HG02678 (cell line): ENCODE measurements at regions not wholly inside any gene's neighbourhood (a gene's known extent, or its start where the extent isn't known, plus 50 kb on each side); places are given as distances from the start of the nearest gene placed in this dataset.

Experiments
- ATAC-seq: cut with Tn5 transposase; IDR thresholded peaks from one replicate; pipeline ENCODE4 v1.9.1; 2021; ENCODE audit warnings: mild to moderate bottlenecking, moderate library complexity; ENCODE audit not compliant: unreplicated experiment

- no peak for ATAC-seq
These were observed 297.9 kb downstream of the GPM6A start for GRCh38 chr4:175514174-175514573.

GRCh38 chr4:175530655-175531054 is 281.4 kb downstream of the GPM6A start:
- ATAC-seq, result no peak

DNA sequence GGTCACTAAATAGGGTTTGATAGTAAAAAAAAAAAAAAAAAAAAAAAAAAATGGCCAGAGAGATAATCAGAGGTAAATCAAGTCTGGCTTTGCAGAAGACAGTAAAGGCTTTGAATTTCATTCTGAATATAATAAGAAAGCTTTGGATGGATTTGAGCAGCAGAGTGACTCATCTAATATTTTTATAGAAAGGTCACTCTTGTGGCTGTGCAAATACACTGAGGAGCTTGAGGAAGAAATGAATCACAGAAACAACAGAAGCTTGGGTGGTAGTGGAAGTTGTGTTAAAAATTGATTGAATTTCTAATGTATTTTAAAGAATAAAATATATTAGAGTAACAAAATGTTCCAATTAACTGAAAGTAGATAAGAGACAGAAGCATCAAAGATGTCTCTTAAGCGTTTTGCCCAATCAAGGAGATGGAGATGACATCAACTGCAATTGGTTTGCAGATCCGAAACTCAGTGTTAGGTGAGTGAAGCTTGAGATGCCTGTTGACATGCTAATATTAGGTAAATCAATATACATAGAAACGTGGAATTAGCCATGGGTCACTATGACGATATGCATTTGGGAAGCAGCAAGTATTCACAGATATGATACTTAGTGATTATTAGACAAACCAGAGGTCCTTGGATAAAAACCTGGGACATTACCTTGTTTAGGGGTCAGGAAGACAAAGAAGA is 280.5 kb downstream of the GPM6A start:
- ATAC-seq, result no peak

GRCh38 chr4:175536852-175537453 is 275.1 kb downstream of the GPM6A start:
- ATAC-seq, result peak; percentile 60

GRCh38 chr4:175539498-175539897 is 272.6 kb downstream of the GPM6A start:
- ATAC-seq, result no peak

GRCh38 chr4:175540151-175540550 is 271.9 kb downstream of the GPM6A start:
- ATAC-seq, result no peak

DNA sequence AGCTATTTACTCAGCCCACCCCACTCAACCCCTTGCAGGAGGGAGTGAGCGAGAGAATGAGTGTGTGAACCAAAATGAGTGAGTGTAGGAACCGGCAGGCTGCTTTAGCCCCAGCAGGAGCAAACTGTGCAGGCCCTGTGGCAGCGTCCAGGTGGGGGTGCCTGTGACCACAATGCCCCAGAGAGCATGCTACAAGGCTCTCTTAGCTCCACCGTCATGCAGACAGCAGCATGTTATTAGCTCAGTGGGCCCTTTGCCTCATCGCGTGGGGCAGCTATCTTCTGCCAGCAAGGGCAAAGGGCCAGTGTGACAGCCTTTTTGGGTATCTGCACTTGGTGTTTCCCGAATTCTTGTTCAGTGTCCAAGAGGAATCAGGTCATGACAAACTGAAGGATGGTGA is 271.3 kb downstream of the GPM6A start:
- ATAC-seq, result no peak

GRCh38 chr4:175542786-175543185 is 269.3 kb downstream of the GPM6A start:
- no peak for ATAC-seq

GRCh38 chr4:175559126-175559525 is 252.9 kb downstream of the GPM6A start:
- no peak for ATAC-seq

- ATAC-seq, result no peak
These were observed 252.5 kb downstream of the GPM6A start for GRCh38 chr4:175559526-175559925.

DNA sequence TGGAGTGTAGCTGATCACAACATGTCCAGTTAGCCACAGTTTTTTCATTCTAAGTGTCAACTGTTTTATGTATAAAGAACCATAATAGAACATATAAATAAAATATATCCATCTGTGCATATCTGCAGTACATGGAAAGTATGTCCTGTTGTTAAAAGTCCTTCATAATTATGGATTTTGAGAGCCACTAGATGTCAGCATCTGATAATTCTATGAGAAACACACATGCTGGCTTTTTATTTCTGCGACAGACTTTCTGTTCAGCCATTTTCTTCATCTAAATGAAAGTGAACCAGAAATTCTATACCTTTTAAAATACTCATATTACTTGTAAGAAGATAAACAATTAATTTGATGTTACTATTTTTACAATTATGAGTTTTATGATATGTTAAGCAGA is 251.5 kb downstream of the GPM6A start:
- no peak for ATAC-seq

GRCh38 chr4:175561696-175562095 is 250.4 kb downstream of the GPM6A start:
- ATAC-seq, result no peak

DNA sequence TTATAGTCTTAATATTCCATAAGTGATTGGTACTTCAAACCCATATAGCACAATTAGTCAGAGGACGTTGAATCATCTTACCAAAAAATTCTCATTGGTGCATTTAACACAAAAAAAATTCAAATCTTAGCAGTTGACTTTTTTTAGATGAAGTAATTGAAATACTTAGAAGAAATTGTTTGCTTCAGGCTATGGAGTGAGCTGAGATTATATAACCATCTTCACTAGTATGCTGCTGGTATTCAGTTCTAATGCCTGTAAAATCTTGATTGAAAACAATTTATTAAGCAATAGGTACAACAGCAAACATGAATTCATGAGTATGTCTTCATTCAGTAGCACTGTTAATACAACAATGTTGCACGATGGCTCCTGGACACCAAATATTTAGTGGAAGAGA is 250.0 kb downstream of the GPM6A start:
- no peak for ATAC-seq

DNA sequence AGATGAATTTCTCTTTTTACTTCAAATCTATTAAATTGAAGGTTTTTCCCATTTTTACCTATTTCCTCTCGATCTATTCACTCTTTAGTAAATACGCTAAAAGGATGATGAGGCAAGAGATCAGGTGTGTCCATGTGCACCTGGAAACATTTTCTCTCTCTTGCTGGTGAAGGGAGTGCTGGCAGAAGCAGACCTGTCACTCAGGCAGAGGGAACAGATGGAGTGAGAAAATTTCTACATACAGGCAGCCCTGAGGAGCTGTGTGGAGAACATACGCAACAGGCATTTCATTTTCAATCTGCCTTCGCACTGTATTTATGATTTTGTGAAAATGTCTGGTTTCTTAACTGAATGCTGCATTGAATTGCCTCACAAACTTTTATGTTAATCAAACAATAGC is 249.5 kb downstream of the GPM6A start:
- no peak for ATAC-seq
